B cell (primary cell): ENCODE measurements at regions not wholly inside any gene's neighbourhood (a gene's known extent, or its start where the extent isn't known, plus 50 kb on each side); places are given as distances from the start of the nearest gene placed in this dataset.

Source experiments
- ATAC-seq: fragments of 200-7000 bp; cut with Tn5 transposase; one replicate; pipeline ENCODE4 v1.10.0; 2021; ENCODE audit warnings: low read depth, mild to moderate bottlenecking, moderate number of reproducible peaks, moderate library complexity
- CTCF ChIA-PET: fragments of 350-600 bp; sonication (Branson Sonifier 250); formaldehyde crosslinking; loops from one replicate; lab custom pipeline; 2021; ENCODE audit warnings: antibody characterized with exemption, inconsistent platforms; lab: Charles Lee
- POLR2A ChIA-PET: fragments of 350-600 bp; sonication (Branson Sonifier 250); formaldehyde crosslinking; loops from one replicate; lab custom pipeline; 2021; ENCODE audit warnings: antibody characterized with exemption; lab: Charles Lee
- DNase-seq: peaks from one replicate; pipeline ENCODE4 v3.0.0; 2013
- H2AFZ ChIP-seq: 2 replicates; pipeline ENCODE4 v1.6.1; 2012; ENCODE audit warnings: mild to moderate bottlenecking, low read depth, low read length; ENCODE audit not compliant: insufficient read depth, poor library complexity, severe bottlenecking
- H3K27ac ChIP-seq, 2 donors: 1 replicate in 1 of 2; 2 replicates in 1 of 2; pipeline ENCODE4 v1.5.1; 2012 to 2013; ENCODE audit warnings: low read length in 2 of 2, mild to moderate bottlenecking in 2 of 2, moderate library complexity in 1 of 2
- H3K27me3 ChIP-seq, 4 experiments: fragments of 200-600 bp in 1 of 4; sonication (generic) in 1 of 4; replicated peaks in 1 of 4; 1 replicate in 2 of 4; 2 replicates in 2 of 4; pipeline versions ENCODE4 v1.6.1 to v1.7.0; 2013 to 2016; ENCODE audit warnings: low read length in 3 of 4, mild to moderate bottlenecking in 2 of 4, mixed read lengths in 1 of 4, moderate library complexity in 1 of 4; ENCODE audit not compliant: insufficient read depth in 4 of 4, control insufficient read depth in 3 of 4; ENCODE audit errors: control extremely low read depth in 1 of 4
- H3K36me3 ChIP-seq, 2 experiments: replicated peaks in 1 of 2; 1 replicate in 1 of 2; 2 replicates in 1 of 2; pipeline versions ENCODE4 v1.6.1 to v1.7.1; 2013; ENCODE audit warnings: low read length in 1 of 2; ENCODE audit not compliant: insufficient read depth in 2 of 2, control insufficient read depth in 1 of 2; ENCODE audit errors: control extremely low read depth in 1 of 2, extremely low read depth in 1 of 2
- H3K4me1 ChIP-seq, 2 donors: fragments of 200-600 bp in 1 of 2; sonication (generic) in 1 of 2; 1 replicate in 1 of 2; 2 replicates in 1 of 2; pipeline versions ENCODE4 v1.5.1 to v1.6.1; 2013 to 2017; ENCODE audit warnings: low read length in 2 of 2; ENCODE audit not compliant: control insufficient read depth in 2 of 2, insufficient read depth in 2 of 2
- H3K4me2 ChIP-seq: replicated peaks from 2 replicates; pipeline ENCODE3; 2012; ENCODE audit warnings: mild to moderate bottlenecking, low read depth, low read length; ENCODE audit not compliant: poor library complexity, severe bottlenecking
- H3K4me3 ChIP-seq, 5 experiments: fragments of 200-600 bp in 1 of 5; sonication (generic) in 1 of 5; 1 replicate in 3 of 5; 2 replicates in 2 of 5; pipeline versions ENCODE4 v1.5.1 to v1.7.0; 2011 to 2016; ENCODE audit warnings: low read length in 4 of 5, mild to moderate bottlenecking in 4 of 5, low read depth in 2 of 5, control low read depth in 1 of 5, moderate library complexity in 1 of 5; ENCODE audit not compliant: insufficient read depth in 1 of 5; ENCODE audit errors: control extremely low read depth in 1 of 5, extremely low read depth in 1 of 5
- H3K79me2 ChIP-seq: fragments of 200-600 bp; sonication (generic); one replicate; pipeline ENCODE4 v1.6.0; 2016; ENCODE audit warnings: low read length; ENCODE audit not compliant: control insufficient read depth, insufficient read depth
- H3K9ac ChIP-seq: fragments of 200-600 bp; sonication (generic); 2 replicates; pipeline ENCODE4 v1.6.1; 2017; ENCODE audit warnings: mild to moderate bottlenecking, low read length, moderate library complexity
- H3K9me3 ChIP-seq, 3 donors: one replicate each; pipeline versions ENCODE4 v1.6.1 to v1.7.1; 2013; ENCODE audit warnings: low read length in 2 of 3; ENCODE audit not compliant: control insufficient read depth in 2 of 3, insufficient read depth in 1 of 3; ENCODE audit errors: control extremely low read depth in 1 of 3
- H4K20me1 ChIP-seq: 2 replicates; pipeline ENCODE4 v1.6.0; 2012; ENCODE audit warnings: mild to moderate bottlenecking, low read length; ENCODE audit not compliant: insufficient read depth, control insufficient read depth, poor library complexity, severe bottlenecking
- H3K27ac Mint-ChIP-seq: one replicate; pipeline ENCODE4 v1.8.0; 2021; ENCODE audit warnings: mixed read lengths
- H3K27me3 Mint-ChIP-seq: one replicate; pipeline ENCODE4 v1.8.0; 2021; ENCODE audit warnings: mixed read lengths
- H3K4me1 Mint-ChIP-seq: one replicate; pipeline ENCODE4 v1.8.0; 2021; ENCODE audit warnings: mixed read lengths
- H3K4me3 Mint-ChIP-seq: one replicate; pipeline ENCODE4 v1.8.0; 2021; ENCODE audit warnings: mixed read lengths
- H3K9me3 Mint-ChIP-seq: one replicate; pipeline ENCODE4 v1.8.0; 2022; ENCODE audit warnings: mixed read lengths; ENCODE audit not compliant: insufficient read depth
- EZH2 ChIP-seq: IDR thresholded peaks from 2 replicates; pipeline ENCODE4 v1.6.1; 2012; ENCODE audit warnings: borderline replicate concordance, low read depth, mild to moderate bottlenecking, moderate library complexity, low read length; ENCODE audit not compliant: insufficient read depth, poor library complexity, severe bottlenecking
- WGBS: methylation state at CpG from one replicate; pipeline ENCODE4 v1.1.5; 2013; ENCODE audit warnings: missing lambda C conversion rate; ENCODE audit not compliant: insufficient coverage; 5-methylcytosine and 5-hydroxymethylcytosine counted together
- intact Hi-C: fragments of 100-400 bp; cut with micrococcal nuclease; formaldehyde crosslinking; loops from one replicate; pipeline ENCODE4 v1.10.0; 2022
- TF ChIP-seq, protein P1 (sequence below): fragments of 200-600 bp; IDR thresholded peaks from one replicate; pipeline ENCODE4 v1.8.0; 2022; ENCODE audit warnings: antibody characterized with exemption, mild to moderate bottlenecking

DNA sequence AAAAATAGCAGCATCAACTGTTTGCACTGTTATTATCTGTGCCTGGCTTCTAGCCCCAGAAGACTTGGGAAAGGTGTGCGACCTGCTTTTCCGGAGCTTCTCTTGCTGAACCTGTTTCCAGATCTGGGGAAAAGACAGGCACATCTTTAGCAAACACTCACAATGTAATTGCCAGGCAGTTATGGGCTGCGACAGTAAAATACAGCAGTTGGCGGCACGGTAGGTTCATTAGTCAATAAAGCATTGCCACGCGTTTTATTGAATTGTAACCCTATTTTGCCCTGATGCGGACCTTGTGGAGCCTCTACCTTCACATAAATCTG, 223.7 kb upstream of the TSHZ3 start:
- CTCF ChIA-PET, result no interaction called here
- no peaks in the 10 kb centered on the region for H3K27me3 ChIP-seq
- no peak overlapping the region for H3K4me2 ChIP-seq
- H3K4me1 ChIP-seq, result no peaks in the 10 kb centered on the region
- no peak overlapping the region for H3K4me3 ChIP-seq
- ATAC-seq (no peak), DNase-seq (no peak)
- H2AFZ ChIP-seq, result no peak overlapping the region
- no peaks in the 10 kb centered on the region for H3K27me3 Mint-ChIP-seq
- POLR2A ChIA-PET, result no interaction called here
- H3K27ac ChIP-seq, result no peak overlapping the region
- no peak overlapping the region for H3K4me3 Mint-ChIP-seq
- WGBS, result 98% methylated on average over 8 of the region's 8 CpGs
- H4K20me1 ChIP-seq, result no peaks in the 10 kb centered on the region
- intact Hi-C loops, result no loop called here
- TF ChIP-seq, protein P1, sequence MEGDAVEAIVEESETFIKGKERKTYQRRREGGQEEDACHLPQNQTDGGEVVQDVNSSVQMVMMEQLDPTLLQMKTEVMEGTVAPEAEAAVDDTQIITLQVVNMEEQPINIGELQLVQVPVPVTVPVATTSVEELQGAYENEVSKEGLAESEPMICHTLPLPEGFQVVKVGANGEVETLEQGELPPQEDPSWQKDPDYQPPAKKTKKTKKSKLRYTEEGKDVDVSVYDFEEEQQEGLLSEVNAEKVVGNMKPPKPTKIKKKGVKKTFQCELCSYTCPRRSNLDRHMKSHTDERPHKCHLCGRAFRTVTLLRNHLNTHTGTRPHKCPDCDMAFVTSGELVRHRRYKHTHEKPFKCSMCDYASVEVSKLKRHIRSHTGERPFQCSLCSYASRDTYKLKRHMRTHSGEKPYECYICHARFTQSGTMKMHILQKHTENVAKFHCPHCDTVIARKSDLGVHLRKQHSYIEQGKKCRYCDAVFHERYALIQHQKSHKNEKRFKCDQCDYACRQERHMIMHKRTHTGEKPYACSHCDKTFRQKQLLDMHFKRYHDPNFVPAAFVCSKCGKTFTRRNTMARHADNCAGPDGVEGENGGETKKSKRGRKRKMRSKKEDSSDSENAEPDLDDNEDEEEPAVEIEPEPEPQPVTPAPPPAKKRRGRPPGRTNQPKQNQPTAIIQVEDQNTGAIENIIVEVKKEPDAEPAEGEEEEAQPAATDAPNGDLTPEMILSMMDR, result no peak
- TF ChIP-seq EZH2, result no peak
- H3K36me3 ChIP-seq, result no peaks in the 10 kb centered on the region
- no peak overlapping the region for H3K27ac Mint-ChIP-seq
- H3K4me1 Mint-ChIP-seq, result no peaks in the 10 kb centered on the region
- H3K9me3 ChIP-seq, result peaks cover 0 to 13% (median 0%) of the 10 kb centered on the region in 3 donors
- no peaks in the 10 kb centered on the region for H3K79me2 ChIP-seq
- H3K9ac ChIP-seq, result no peak overlapping the region
- peaks cover 3% of the 10 kb centered on the region for H3K9me3 Mint-ChIP-seq

DNA sequence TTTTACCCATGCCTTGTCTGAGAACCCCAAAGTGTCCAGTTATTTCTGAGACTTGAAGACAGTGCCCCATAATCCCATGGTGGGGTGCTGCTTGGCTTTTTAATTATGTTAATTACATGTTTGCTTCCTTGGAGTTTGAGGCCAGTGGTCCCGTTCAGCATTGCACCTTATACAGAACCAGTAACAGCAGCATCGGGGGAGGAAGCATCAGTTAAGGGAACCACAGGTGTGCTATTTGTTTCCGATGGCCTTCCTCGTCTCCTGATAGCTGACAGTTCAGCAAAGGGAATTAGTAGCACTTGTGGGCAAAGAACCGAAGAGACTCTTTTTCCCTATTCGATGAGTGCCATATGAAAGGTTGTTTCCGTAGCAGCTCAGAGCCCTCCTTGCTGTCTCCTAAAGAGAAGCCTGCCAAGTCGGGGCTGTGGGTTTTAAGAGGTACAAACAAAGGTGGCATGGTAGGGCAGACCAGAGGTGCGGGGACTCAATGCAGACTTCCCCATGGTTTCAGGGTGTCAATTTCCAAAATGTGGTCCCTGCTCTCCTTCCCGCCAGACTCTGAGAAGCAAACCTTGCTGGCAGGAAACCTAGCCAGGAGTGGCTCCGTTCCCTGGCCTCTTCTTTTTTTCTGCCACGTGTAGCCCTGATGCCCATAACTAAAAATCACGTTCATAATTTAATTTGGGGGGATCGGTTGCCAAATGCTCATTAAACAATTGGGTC, 225.2 kb upstream of the TSHZ3 start:
- peaks cover 2% of the 10 kb centered on the region for H3K9me3 Mint-ChIP-seq
- H3K27me3 ChIP-seq, result no peaks in the 10 kb centered on the region
- ChIA-PET POLR2A (no interaction called here), CTCF (no interaction called here)
- TF ChIP-seq, protein P1, result no peak
- no peak for TF ChIP-seq EZH2
- no peak overlapping the region for H3K4me3 Mint-ChIP-seq
- no peaks in the 10 kb centered on the region for H3K4me1 Mint-ChIP-seq
- H3K27me3 Mint-ChIP-seq, result no peaks in the 10 kb centered on the region
- no peak overlapping the region for H3K27ac ChIP-seq
- H3K4me3 ChIP-seq, result no peak overlapping the region
- no peak overlapping the region for H3K27ac Mint-ChIP-seq
- WGBS, result 82% methylated on average over 11 of the region's 14 CpGs
- H3K9ac ChIP-seq, result no peak overlapping the region
- H3K4me2 ChIP-seq, result no peak overlapping the region
- H3K36me3 ChIP-seq, result no peaks in the 10 kb centered on the region
- intact Hi-C loops, result no loop called here
- no peak for DNase-seq
- no peak overlapping the region for H2AFZ ChIP-seq
- no peaks in the 10 kb centered on the region for H3K4me1 ChIP-seq
- ATAC-seq, result no peak
- H4K20me1 ChIP-seq, result no peaks in the 10 kb centered on the region
- no peaks in the 10 kb centered on the region for H3K79me2 ChIP-seq
- peaks cover 0 to 13% (median 3%) of the 10 kb centered on the region in 3 donors for H3K9me3 ChIP-seq
